HepG2 (cell line): ENCODE measurements at regions not wholly inside any gene's neighbourhood (a gene's known extent, or its start where the extent isn't known, plus 50 kb on each side); places are given as distances from the start of the nearest gene placed in this dataset.

ENCODE experiments used
- ATAC-seq: fragments of 200-7000 bp; cut with Tn5 transposase; 3 replicates; pipeline ENCODE4 v1.9.1; 2020; ENCODE audit warnings: mild to moderate bottlenecking, moderate library complexity
- BruUV-seq: library from RNA; stranded (reverse); fragments of 400-500 nt; replicated peaks from 2 replicates; lab custom pipeline; 2021; lab: Mats Ljungman, UMichigan
- CTCF ChIA-PET: fragments of 300-600 bp; formaldehyde crosslinking; extraction: SDS; loops from one replicate; lab custom pipeline; 2021; ENCODE audit warnings: low total read pairs, inconsistent platforms, low intra/inter-chr PET ratio; lab: Yijun Ruan, JAX
- POLR2A ChIA-PET: fragments of 350-600 bp; sonication (Branson Sonifier 250); formaldehyde crosslinking; loops from one replicate; lab custom pipeline; 2020; ENCODE audit warnings: antibody characterized with exemption, inconsistent platforms; lab: Yijun Ruan, JAX
- DNase-seq: peaks from one replicate; pipeline ENCODE4 v3.0.0-alpha.2; 2015; ENCODE audit warnings: low spot score
- FAIRE-seq: peaks from 3 replicates; lab custom pipeline; 2011; peaks lifted over from hg19 to GRCh38; lab: Jason Lieb, UNC
- H2AFZ ChIP-seq: one replicate; pipeline ENCODE4 v1.6.1; 2011; ENCODE audit warnings: low read length, inconsistent platforms
- H3K27ac ChIP-seq: fragments of 300-600 bp; 3 replicates; pipeline ENCODE4 v1.8.0; 2011; ENCODE audit warnings: mixed run types, mild to moderate bottlenecking, mixed read lengths, low read length, inconsistent platforms; ENCODE audit not compliant: insufficient read depth; ENCODE audit errors: extremely low read length
- H3K27me3 ChIP-seq, 2 experiments: fragments of 200-600 bp in 1 of 2; 2 replicates in 1 of 2; 3 replicates in 1 of 2; pipeline versions ENCODE4 v1.6.0 to v1.8.0; 2011; ENCODE audit warnings: low read length in 2 of 2, mild to moderate bottlenecking in 2 of 2, moderate library complexity in 2 of 2, inconsistent platforms in 1 of 2; ENCODE audit not compliant: insufficient read depth in 2 of 2, control insufficient read depth in 1 of 2
- H3K36me3 ChIP-seq, 2 experiments: fragments of 200-600 bp in 1 of 2; replicated peaks in 1 of 2; 2 replicates in 1 of 2; 3 replicates in 1 of 2; pipeline versions ENCODE4 v1.5.1 to v1.8.0; 2011; ENCODE audit warnings: low read length in 2 of 2, inconsistent platforms in 1 of 2; ENCODE audit not compliant: insufficient read depth in 2 of 2, control insufficient read depth in 1 of 2
- H3K4me1 ChIP-seq: 2 replicates; pipeline ENCODE4 v1.5.1; 2012; ENCODE audit warnings: low read length, inconsistent platforms; ENCODE audit not compliant: insufficient read depth
- H3K4me2 ChIP-seq: 2 replicates; pipeline ENCODE4 v1.6.0; 2011; ENCODE audit warnings: low read depth, low read length, inconsistent platforms
- H3K4me3 ChIP-seq, 3 experiments: fragments of 200-600 bp in 1 of 3; sonication (generic), shearing (Covaris generic) in 1 of 3; replicated peaks in 1 of 3; 2 replicates each; pipeline ENCODE4 v1.5.1; 2011 to 2016; ENCODE audit warnings: low read length in 3 of 3, inconsistent platforms in 2 of 3, low read depth in 2 of 3, mild to moderate bottlenecking in 2 of 3, control low read depth in 1 of 3, mixed read lengths in 1 of 3; ENCODE audit not compliant: insufficient read depth in 1 of 3
- H3K79me2 ChIP-seq: one replicate; pipeline ENCODE4 v1.6.1; 2011; ENCODE audit warnings: low read length, inconsistent platforms; ENCODE audit not compliant: insufficient read depth
- H3K9ac ChIP-seq: 2 replicates; pipeline ENCODE4 v1.6.0; 2011; ENCODE audit warnings: mild to moderate bottlenecking, low read depth, low read length, inconsistent platforms; ENCODE audit not compliant: insufficient read depth
- H3K9me3 ChIP-seq: 2 replicates; pipeline ENCODE4 v1.5.1; 2012; ENCODE audit warnings: mild to moderate bottlenecking, low read length
- H4K20me1 ChIP-seq: 2 replicates; pipeline ENCODE4 v1.6.0; 2011; ENCODE audit warnings: inconsistent platforms, mild to moderate bottlenecking, low read length, moderate library complexity; ENCODE audit not compliant: insufficient read depth
- DNMT1 ChIP-seq: sonication (generic); formaldehyde crosslinking; IDR thresholded peaks from 2 replicates; pipeline ENCODE4 v1.5.1; 2020; ENCODE audit warnings: mild to moderate bottlenecking, missing genetic modification reagents
- FOXA1 ChIP-seq, 2 experiments: fragments of 450-650 bp in 1 of 2; sonication (generic) in 1 of 2; formaldehyde crosslinking in 1 of 2; IDR thresholded peaks; 2 replicates each; pipeline versions ENCODE4 v1.4.0 to v1.6.1; 2016 to 2020; ENCODE audit warnings: missing genetic modification reagents in 1 of 2
- FOXA3 ChIP-seq: IDR thresholded peaks from 2 replicates; pipeline ENCODE4 v1.6.1; 2016; ENCODE audit warnings: missing genetic modification reagents, missing compliant biosample characterization
- KAT8 ChIP-seq: IDR thresholded peaks from 2 replicates; pipeline ENCODE4 v1.6.1; 2016; ENCODE audit warnings: missing genetic modification reagents, missing compliant biosample characterization
- MAFK ChIP-seq, 2 experiments: IDR thresholded peaks in 1 of 2; conservative IDR thresholded peaks in 1 of 2; 2 replicates each; pipeline ENCODE4 v1.6.1; 2011; ENCODE audit warnings: improper control_type of control experiment in 2 of 2, low read length in 2 of 2
- NONO ChIP-seq, 2 experiments: fragments of 450-650 bp in 1 of 2; sonication (generic) in 1 of 2; formaldehyde crosslinking in 1 of 2; IDR thresholded peaks in 1 of 2; conservative IDR thresholded peaks in 1 of 2; 2 replicates each; pipeline versions ENCODE4 v1.6.1 to v1.8.0; 2017 to 2022; ENCODE audit warnings: mild to moderate bottlenecking in 1 of 2, missing genetic modification reagents in 1 of 2, moderate library complexity in 1 of 2
- REST ChIP-seq, 2 experiments: IDR thresholded peaks; 2 replicates each; pipeline ENCODE4 v1.6.1; 2011 to 2012; ENCODE audit warnings: low read length in 2 of 2, borderline replicate concordance in 1 of 2, low read depth in 1 of 2, mild to moderate bottlenecking in 1 of 2, moderate library complexity in 1 of 2
- SCMH1 ChIP-seq: sonication (generic); formaldehyde crosslinking; IDR thresholded peaks from 2 replicates; pipeline ENCODE4 v1.9.0; 2021; ENCODE audit warnings: missing genetic modification reagents, mild to moderate bottlenecking, borderline replicate concordance
- ZIK1 ChIP-seq: sonication (generic); formaldehyde crosslinking; IDR thresholded peaks from 2 replicates; pipeline ENCODE4 v1.5.0; 2020; ENCODE audit warnings: mild to moderate bottlenecking, low read depth, missing genetic modification reagents, borderline replicate concordance
- ZNF3 ChIP-seq: IDR thresholded peaks from 2 replicates; pipeline ENCODE4 v1.7.0; 2017; ENCODE audit warnings: inconsistent platforms
- ZNF549 ChIP-seq: sonication (generic); formaldehyde crosslinking; IDR thresholded peaks from 2 replicates; pipeline ENCODE4 v1.5.0; 2020; ENCODE audit warnings: missing genetic modification reagents
- WGBS: methylation state at CpG from one replicate; pipeline ENCODE4 v1.1.6; 2017; ENCODE audit warnings: low lambda C conversion rate; 5-methylcytosine and 5-hydroxymethylcytosine counted together
- in situ Hi-C: cut with HindIII; loops from 2 replicates; pipeline ENCODE4 v1.10.0; 2017; ENCODE audit warnings: low pct_unique_long_range_greater_than_20kb; ENCODE audit not compliant: extremely low pct_ligation_motif_present
- intact Hi-C: fragments of 100-400 bp; cut with micrococcal nuclease; formaldehyde crosslinking; loops from one replicate; pipeline ENCODE4 v1.10.0; 2022; ENCODE audit not compliant: unreplicated experiment

GRCh38 chr10:117718986-117719920, 176.7 kb downstream of the EMX2 start:
- DNase-seq (no peak), ATAC-seq (no peak), FAIRE-seq (no peak)
- H4K20me1 ChIP-seq = no peaks in the 10 kb centered on the region
- no peak overlapping the region for H3K4me3 ChIP-seq
- no peak overlapping the region for H3K27ac ChIP-seq
- H3K27me3 ChIP-seq = no peaks in the 10 kb centered on the region; a peak in 2 of 5 replicates
- no peaks in the 10 kb centered on the region for H3K79me2 ChIP-seq
- no peak overlapping the region for H3K9ac ChIP-seq
- H3K36me3 ChIP-seq = no peaks in the 10 kb centered on the region
- no peaks in the 10 kb centered on the region for H3K4me1 ChIP-seq
- no peaks in the 10 kb centered on the region for H3K9me3 ChIP-seq
- CTCF ChIA-PET = no interaction called here
- POLR2A ChIA-PET = no interaction called here
- in situ Hi-C loops = no loop called here
- TF ChIP-seq ZNF3 (CRISPR knock-in tag) (no peak), KAT8 (CRISPR knock-in tag) (no peak), FOXA1 (IDR thresholded peaks at IDR 0.05) (no peak), FOXA1 (CRISPR knock-in tag; IDR thresholded peaks at IDR 0.05) (peak; percentile 49; the same call in 1 of the 2 replicates), ZNF549 (CRISPR knock-in tag) (no peak), SCMH1 (no peak), MAFK (conservative IDR thresholded peaks at IDR 0.05 in 1 of 2, IDR thresholded peaks at IDR 0.05 in 1 of 2; ENCODE audit: low read length in 2 of 2) (no peak), ZIK1 (CRISPR knock-in tag) (no peak), REST (IDR thresholded peaks at IDR 0.05; ENCODE audit: borderline replicate concordance in 1 of 2, low read depth in 1 of 2, low read length in 2 of 2) (no peak), FOXA3 (CRISPR knock-in tag) (peak; percentile 59; the same call in 1 of the 2 replicates), DNMT1 (CRISPR knock-in tag) (no peak), NONO (IDR thresholded peaks at IDR 0.05) (no peak), NONO (CRISPR knock-in tag; conservative IDR thresholded peaks at IDR 0.05) (no peak)
- WGBS = 26% methylated on average over 9 of the region's 9 CpGs
- no peak overlapping the region for H3K4me2 ChIP-seq
- intact Hi-C loops = no loop called here
- H2AFZ ChIP-seq = no peak overlapping the region
- BruUV-seq = no TSS peak
